T-cell (primary cell): ENCODE measurements at regions not wholly inside any gene's neighbourhood (a gene's known extent, or its start where the extent isn't known, plus 50 kb on each side); places are given as distances from the start of the nearest gene placed in this dataset.

ENCODE experiments used
- ATAC-seq, 4 experiments: fragments of 200-7000 bp in 3 of 4; fragments of 150-1000 bp in 1 of 4; cut with Tn5 transposase; replicated peaks in 1 of 4; 1 replicate in 3 of 4; 2 replicates in 1 of 4; pipeline ENCODE4 v1.10.0; 2021; ENCODE audit warnings: moderate library complexity in 3 of 4, mild to moderate bottlenecking in 2 of 4, moderate number of reproducible peaks in 1 of 4
- CTCF ChIA-PET, 2 donors: fragments of 300-600 bp; sonication (Branson Sonifier 250); formaldehyde crosslinking; loops; one replicate each; lab custom pipeline; 2022; ENCODE audit warnings: antibody characterized with exemption in 2 of 2; lab: Charles Lee
- POLR2A ChIA-PET, 2 donors: fragments of 300-600 bp; sonication (Branson Sonifier 250); formaldehyde crosslinking; loops; one replicate each; lab custom pipeline; 2022; ENCODE audit warnings: antibody characterized with exemption in 2 of 2; lab: Charles Lee
- DNase-seq, 35 experiments: peaks; one replicate each; pipeline versions ENCODE4 v3.0.0 to v3.0.0-alpha.2; 2013 to 2023
- H3K27ac ChIP-seq: one replicate; pipeline ENCODE4 v1.5.1; 2013; ENCODE audit warnings: low read length
- H3K27me3 ChIP-seq, 2 experiments: replicated peaks in 1 of 2; 1 replicate in 1 of 2; 2 replicates in 1 of 2; pipeline versions ENCODE4 v1.6.1 to v1.7.0; 2013; ENCODE audit warnings: low read length in 1 of 2, mixed read lengths in 1 of 2; ENCODE audit not compliant: control insufficient read depth in 2 of 2, insufficient read depth in 2 of 2; ENCODE audit errors: extremely low read depth in 1 of 2
- H3K36me3 ChIP-seq, 2 donors: 1 replicate in 1 of 2; 2 replicates in 1 of 2; pipeline versions ENCODE4 v1.6.1 to v1.7.0; 2013; ENCODE audit warnings: low read length in 1 of 2; ENCODE audit not compliant: control insufficient read depth in 2 of 2, insufficient read depth in 1 of 2; ENCODE audit errors: extremely low read depth in 1 of 2
- H3K4me1 ChIP-seq, 2 experiments: 1 replicate in 1 of 2; 2 replicates in 1 of 2; pipeline versions ENCODE4 v1.6.1 to v1.7.0; 2013; ENCODE audit warnings: low read length in 2 of 2, mixed read lengths in 1 of 2; ENCODE audit not compliant: insufficient read depth in 2 of 2, control insufficient read depth in 1 of 2; ENCODE audit errors: extremely low read depth in 1 of 2
- H3K4me3 ChIP-seq, 2 donors: 1 replicate in 1 of 2; 2 replicates in 1 of 2; pipeline versions ENCODE4 v1.5.1 to v1.7.0; 2013; ENCODE audit warnings: mild to moderate bottlenecking in 2 of 2, low read length in 1 of 2, moderate library complexity in 1 of 2; ENCODE audit not compliant: control insufficient read depth in 1 of 2; ENCODE audit errors: extremely low read depth in 1 of 2
- H3K9me3 ChIP-seq: 2 replicates; pipeline ENCODE4 v1.7.0; 2013
- H3K27ac Mint-ChIP-seq, 2 donors: one replicate each; pipeline ENCODE4 v1.8.0; 2020 to 2021; ENCODE audit warnings: mild to moderate bottlenecking in 2 of 2, mixed read lengths in 2 of 2
- H3K27me3 Mint-ChIP-seq, 2 donors: one replicate each; pipeline ENCODE4 v1.8.0; 2021 to 2022; ENCODE audit warnings: mixed read lengths in 2 of 2
- H3K36me3 Mint-ChIP-seq: one replicate; pipeline ENCODE4 v1.8.0; 2021; ENCODE audit warnings: mixed read lengths
- H3K4me1 Mint-ChIP-seq, 3 donors: one replicate each; pipeline ENCODE4 v1.8.0; 2020 to 2022; ENCODE audit warnings: mixed read lengths in 3 of 3, mild to moderate bottlenecking in 1 of 3
- H3K4me3 Mint-ChIP-seq, 3 donors: one replicate each; pipeline ENCODE4 v1.8.0; 2020 to 2022; ENCODE audit warnings: mild to moderate bottlenecking in 3 of 3, mixed read lengths in 3 of 3, moderate library complexity in 3 of 3
- H3K9me3 Mint-ChIP-seq, 3 donors: one replicate each; pipeline ENCODE4 v1.8.0; 2020 to 2022; ENCODE audit warnings: mixed read lengths in 3 of 3
- WGBS: methylation state at CpG from one replicate; pipeline ENCODE4 v1.1.5; 2013; ENCODE audit warnings: missing lambda C conversion rate; ENCODE audit not compliant: insufficient coverage; 5-methylcytosine and 5-hydroxymethylcytosine counted together

DNA sequence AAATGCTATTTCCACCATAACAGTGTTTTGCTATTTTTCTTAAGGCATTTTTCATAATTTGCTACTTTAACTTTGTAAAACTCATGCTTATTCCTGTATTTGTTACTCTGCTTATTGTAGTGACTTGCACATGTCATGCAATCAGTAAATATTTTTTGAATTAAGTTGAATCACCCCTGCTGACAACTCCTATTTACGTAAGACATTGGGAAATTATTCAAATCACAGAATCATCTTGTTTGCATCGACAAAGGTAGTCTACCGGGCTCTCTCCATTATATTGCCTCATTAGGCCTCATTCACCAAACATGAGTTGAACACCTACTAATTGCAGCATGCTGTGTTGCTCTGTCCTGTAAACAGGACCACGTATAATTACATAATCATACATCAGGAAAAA lies 478.5 kb upstream of the ZEB2 start:
- no peak overlapping the region for H3K27ac Mint-ChIP-seq

DNA sequence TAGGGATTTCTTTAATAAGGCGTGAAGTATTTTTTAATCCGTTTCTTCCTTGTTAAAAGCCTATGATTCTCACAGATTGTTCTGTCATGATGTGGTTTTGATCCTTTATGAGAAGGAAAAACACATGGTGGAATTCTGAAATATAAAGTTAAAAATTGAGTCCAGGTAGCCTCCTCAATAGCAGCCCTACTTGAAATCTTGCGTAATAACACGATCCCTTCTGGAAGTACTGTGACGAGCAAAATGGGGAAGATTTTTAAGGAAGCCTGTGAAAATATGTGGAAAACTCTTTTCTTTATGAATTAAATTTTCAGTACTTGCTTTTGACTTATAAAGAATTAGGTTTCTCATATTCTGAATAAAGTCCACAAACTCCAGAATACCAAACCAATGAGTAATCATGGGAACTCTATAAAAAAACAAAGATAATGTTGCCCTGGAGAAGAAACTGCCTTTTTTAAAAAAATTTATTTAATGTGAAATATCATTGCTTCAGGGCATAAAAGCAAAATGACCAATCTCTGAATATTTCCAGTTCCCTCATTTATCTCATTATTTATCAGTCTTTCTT lies 476.4 kb upstream of the ZEB2 start:
- no peak overlapping the region for H3K4me3 ChIP-seq
- ChIA-PET POLR2A (no interaction called here), CTCF (no interaction called here)
- no peaks in the 10 kb centered on the region for H3K27me3 ChIP-seq
- Mint-ChIP-seq H3K9me3 (no peaks in the 10 kb centered on the region), H3K4me3 (no peak overlapping the region), H3K27ac (no peak overlapping the region), H3K27me3 (peaks cover 0 to 4% of the 10 kb centered on the region in 2 donors), H3K36me3 (no peaks in the 10 kb centered on the region), H3K4me1 (no peaks in the 10 kb centered on the region)
- H3K27ac ChIP-seq = no peak overlapping the region
- no peaks in the 10 kb centered on the region for H3K4me1 ChIP-seq
- no peak for DNase-seq
- H3K36me3 ChIP-seq = no peaks in the 10 kb centered on the region
- WGBS = 39% methylated on average over 2 of the region's 5 CpGs
- H3K9me3 ChIP-seq = no peaks in the 10 kb centered on the region
- no peak for ATAC-seq

More for the DNA sequence above, 478.5 kb upstream of the ZEB2 start:
- H3K36me3 ChIP-seq = no peaks in the 10 kb centered on the region
- Mint-ChIP-seq H3K4me1 (no peaks in the 10 kb centered on the region), H3K27me3 (peaks cover 0 to 5% of the 10 kb centered on the region in 2 donors), H3K9me3 (no peaks in the 10 kb centered on the region), H3K4me3 (no peak overlapping the region), H3K36me3 (no peaks in the 10 kb centered on the region)
- H3K27me3 ChIP-seq = no peaks in the 10 kb centered on the region
- H3K4me3 ChIP-seq = no peak overlapping the region
- DNase-seq = no peak
- ChIA-PET POLR2A (no interaction called here), CTCF (no interaction called here)
- no peak overlapping the region for H3K27ac ChIP-seq
- no peaks in the 10 kb centered on the region for H3K9me3 ChIP-seq
- 93% methylated on average over 3 of the region's 4 CpGs for WGBS
- H3K4me1 ChIP-seq = no peaks in the 10 kb centered on the region
- no peak for ATAC-seq

DNA sequence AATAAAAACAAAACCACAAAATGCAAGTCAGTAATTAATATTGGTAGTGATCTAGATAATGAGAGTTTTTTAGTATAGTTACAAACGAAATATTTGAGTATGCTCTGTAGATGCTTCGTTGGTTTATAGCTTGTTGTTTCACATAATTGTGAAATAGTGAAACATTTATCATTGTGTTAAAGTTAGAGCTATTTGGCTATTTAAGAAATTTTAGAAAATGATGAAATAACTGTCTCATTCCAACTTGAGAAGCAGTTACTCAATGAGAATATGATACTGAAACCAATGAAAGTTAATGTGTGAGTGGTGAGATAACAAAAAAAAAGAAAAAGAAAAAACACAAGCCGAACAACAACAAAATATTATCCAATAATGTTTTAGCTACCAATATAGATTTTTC lies 475.6 kb upstream of the ZEB2 start:
- ATAC-seq = no peak
- Mint-ChIP-seq H3K4me1 (no peaks in the 10 kb centered on the region), H3K27ac (no peak overlapping the region), H3K27me3 (no peaks in the 10 kb centered on the region), H3K4me3 (no peak overlapping the region), H3K36me3 (no peaks in the 10 kb centered on the region), H3K9me3 (no peaks in the 10 kb centered on the region)
- H3K9me3 ChIP-seq = no peaks in the 10 kb centered on the region
- ChIA-PET CTCF (no interaction called here), POLR2A (no interaction called here)
- H3K27ac ChIP-seq = no peak overlapping the region
- DNase-seq = no peak
- no peak overlapping the region for H3K4me3 ChIP-seq
- no peaks in the 10 kb centered on the region for H3K36me3 ChIP-seq
- no CpG with 5 or more reads among the region's 3 CpGs for WGBS
- no peaks in the 10 kb centered on the region for H3K27me3 ChIP-seq
- H3K4me1 ChIP-seq = no peaks in the 10 kb centered on the region

DNA sequence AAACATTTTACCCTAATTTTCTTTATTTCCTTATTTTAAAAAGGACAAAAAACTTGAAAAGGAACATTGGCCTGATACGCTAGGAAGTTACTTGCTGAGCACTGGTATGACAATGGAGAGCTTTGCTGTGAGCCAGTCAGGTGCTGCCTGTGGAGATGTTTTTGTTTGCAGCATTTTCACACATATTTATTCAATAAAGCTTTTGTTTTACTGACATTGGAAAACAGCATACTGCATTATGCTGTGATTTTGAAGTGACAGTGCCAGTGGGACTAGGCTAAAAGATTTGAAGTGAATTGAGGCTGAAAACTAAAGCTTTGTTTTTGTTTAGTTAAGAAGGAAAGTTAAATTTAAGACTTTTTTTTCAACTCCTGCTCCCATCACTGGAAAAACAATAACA lies 470.7 kb upstream of the ZEB2 start:
- POLR2A ChIA-PET = no interaction called here
- H3K27ac ChIP-seq = no peak overlapping the region
- peaks cover 0 to 3% of the 10 kb centered on the region in 2 donors for H3K27me3 Mint-ChIP-seq
- no peaks in the 10 kb centered on the region for H3K9me3 ChIP-seq
- H3K27ac Mint-ChIP-seq = no peak overlapping the region
- H3K4me3 ChIP-seq = no peak overlapping the region
- H3K36me3 ChIP-seq = no peaks in the 10 kb centered on the region
- ATAC-seq = no peak
- H3K9me3 Mint-ChIP-seq = peaks cover 0 to 8% (median 6%) of the 10 kb centered on the region in 3 donors
- DNase-seq = no peak
- CTCF ChIA-PET = no interaction called here
- WGBS = no CpG with 5 or more reads among the region's 1 CpG
- H3K36me3 Mint-ChIP-seq = no peaks in the 10 kb centered on the region
- no peak overlapping the region for H3K4me3 Mint-ChIP-seq
- no peaks in the 10 kb centered on the region for H3K27me3 ChIP-seq
- no peaks in the 10 kb centered on the region for H3K4me1 Mint-ChIP-seq
- H3K4me1 ChIP-seq = no peaks in the 10 kb centered on the region

DNA sequence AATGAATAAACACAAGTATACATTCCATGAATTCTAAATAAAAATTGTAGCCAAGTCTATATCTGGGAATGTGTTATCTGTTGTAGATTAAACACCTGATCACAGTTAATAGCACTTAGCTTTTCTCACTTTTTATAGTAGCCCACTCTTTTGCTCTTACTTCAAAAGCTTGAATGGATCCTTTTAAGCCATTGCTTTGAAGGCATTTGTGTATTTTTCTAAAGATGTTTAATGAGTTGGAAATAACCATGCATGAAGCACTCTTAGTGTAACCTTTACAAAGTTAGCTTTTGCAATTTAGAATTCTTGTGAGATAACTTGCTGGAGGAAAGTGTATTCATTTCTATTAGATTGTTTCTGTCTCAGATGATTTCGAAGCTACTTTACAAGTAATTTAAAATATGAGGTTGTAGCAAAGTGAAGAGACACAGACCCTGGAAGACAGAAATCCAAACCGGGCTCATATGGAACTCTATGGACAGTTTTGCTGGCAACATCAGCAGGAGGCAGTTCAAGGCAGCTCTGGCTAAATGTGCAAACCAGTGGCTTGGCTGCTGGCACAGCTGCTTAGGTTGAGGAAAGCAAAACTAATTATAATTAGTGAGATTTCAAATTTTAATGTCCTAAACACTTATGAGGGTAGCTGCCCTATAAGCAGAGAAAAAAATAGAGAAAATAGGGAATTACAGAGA lies 469.8 kb upstream of the ZEB2 start:
- H3K9me3 ChIP-seq = no peaks in the 10 kb centered on the region
- Mint-ChIP-seq H3K27me3 (peaks cover 0 to 3% of the 10 kb centered on the region in 2 donors), H3K36me3 (no peaks in the 10 kb centered on the region), H3K27ac (no peak overlapping the region), H3K4me3 (no peak overlapping the region), H3K9me3 (peaks cover 0 to 11% (median 6%) of the 10 kb centered on the region in 3 donors), H3K4me1 (no peaks in the 10 kb centered on the region)
- DNase-seq (no peak), ATAC-seq (no peak)
- H3K4me1 ChIP-seq = no peaks in the 10 kb centered on the region
- no peaks in the 10 kb centered on the region for H3K27me3 ChIP-seq
- no peaks in the 10 kb centered on the region for H3K36me3 ChIP-seq
- WGBS = 60% methylated on average over 1 of the region's 2 CpGs
- H3K27ac ChIP-seq = no peak overlapping the region
- H3K4me3 ChIP-seq = no peak overlapping the region
- ChIA-PET POLR2A (no interaction called here), CTCF (no interaction called here)

DNA sequence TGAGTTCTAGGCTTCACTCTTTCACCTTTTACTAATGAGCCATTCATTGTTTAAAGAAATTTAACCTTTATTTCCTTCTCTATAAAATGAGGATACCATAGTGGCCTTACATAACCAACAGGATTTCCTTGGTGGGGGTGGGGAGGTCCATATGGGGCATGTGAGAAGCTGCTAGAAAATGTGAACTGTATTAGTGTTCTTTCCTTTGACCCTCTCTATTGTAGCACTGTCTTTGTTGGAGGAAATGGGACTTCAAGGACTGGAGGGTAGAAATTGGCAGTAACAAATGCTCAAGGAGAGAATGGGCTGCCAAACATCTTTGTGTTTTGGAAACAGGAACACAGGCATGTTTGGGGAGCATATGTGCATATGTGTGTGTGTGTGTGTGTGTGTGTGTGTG lies 468.7 kb upstream of the ZEB2 start:
- no peak for ATAC-seq
- Mint-ChIP-seq H3K9me3 (peaks cover 0 to 11% (median 6%) of the 10 kb centered on the region in 3 donors), H3K27me3 (peaks cover 0 to 3% of the 10 kb centered on the region in 2 donors), H3K4me3 (no peak overlapping the region), H3K4me1 (no peaks in the 10 kb centered on the region), H3K27ac (no peak overlapping the region), H3K36me3 (no peaks in the 10 kb centered on the region)
- no peak overlapping the region for H3K4me3 ChIP-seq
- H3K4me1 ChIP-seq = no peaks in the 10 kb centered on the region
- no peak for DNase-seq
- H3K27ac ChIP-seq = no peak overlapping the region
- ChIA-PET POLR2A (no interaction called here), CTCF (no interaction called here)
- no peaks in the 10 kb centered on the region for H3K36me3 ChIP-seq
- no peaks in the 10 kb centered on the region for H3K9me3 ChIP-seq
- H3K27me3 ChIP-seq = no peaks in the 10 kb centered on the region
